NK-92 treated with Interleukin-12 subunit alpha and Interleukin-12 subunit beta, amount 100 ng/mL, for 24 hours (cell line): ENCODE measurements at regions not wholly inside any gene's neighbourhood (a gene's known extent, or its start where the extent isn't known, plus 50 kb on each side); places are given as distances from the start of the nearest gene placed in this dataset.

Source experiments
- DNase-seq: peaks from one replicate; lab custom pipeline; 2025; lab: John Stamatoyannopoulos, UW

- no peak for DNase-seq
Observed at GRCh38 chr13:91086936-91087716, 260.4 kb upstream of the MIR17HG start.

- DNase-seq = no peak
Observed at GRCh38 chr13:91097269-91097668, 250.2 kb upstream of the MIR17HG start.

- DNase-seq = no peak
Observed at GRCh38 chr13:91099877-91100276, 247.6 kb upstream of the MIR17HG start.

GRCh38 chr13:91100944-91101343, 246.5 kb upstream of the MIR17HG start:
- no peak for DNase-seq

DNA sequence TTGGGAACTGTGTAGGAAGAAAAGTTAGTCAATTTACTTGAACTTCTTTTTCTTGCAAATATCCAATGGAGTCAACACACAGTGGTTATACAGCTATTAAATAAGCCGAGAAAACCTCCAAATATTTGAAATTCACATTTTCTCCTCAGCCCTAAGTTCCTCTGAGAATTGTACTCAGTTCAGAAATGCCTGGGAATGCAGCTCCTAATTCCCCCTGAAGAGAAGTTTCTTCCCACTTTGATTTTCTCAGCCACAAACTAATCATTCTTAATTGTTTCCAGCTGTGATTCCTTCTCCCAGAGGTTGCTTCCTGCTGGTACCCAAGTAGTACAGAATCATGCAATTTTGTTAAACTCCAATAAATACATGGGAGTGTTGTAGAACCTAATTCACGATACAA, 246.1 kb upstream of the MIR17HG start:
- no peak for DNase-seq

DNA sequence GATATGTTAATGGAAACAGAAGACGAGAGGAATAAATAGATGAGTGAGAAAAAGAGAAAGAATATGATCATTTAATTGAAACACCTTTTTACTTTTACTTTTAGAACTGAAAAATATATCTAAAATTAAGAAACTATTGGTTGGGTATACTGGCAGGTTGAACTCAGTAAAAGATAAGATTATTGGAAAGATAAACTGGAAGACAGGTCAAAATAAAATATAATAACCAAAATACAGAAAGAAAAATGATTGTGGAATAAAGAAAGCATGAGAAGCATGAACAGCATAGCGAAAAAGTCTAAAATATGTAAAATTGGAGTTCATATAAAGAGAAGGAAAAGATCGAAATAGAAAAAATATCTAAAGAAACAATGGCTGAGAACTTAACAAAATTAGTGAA, 242.2 kb upstream of the MIR17HG start:
- no peak for DNase-seq

DNA sequence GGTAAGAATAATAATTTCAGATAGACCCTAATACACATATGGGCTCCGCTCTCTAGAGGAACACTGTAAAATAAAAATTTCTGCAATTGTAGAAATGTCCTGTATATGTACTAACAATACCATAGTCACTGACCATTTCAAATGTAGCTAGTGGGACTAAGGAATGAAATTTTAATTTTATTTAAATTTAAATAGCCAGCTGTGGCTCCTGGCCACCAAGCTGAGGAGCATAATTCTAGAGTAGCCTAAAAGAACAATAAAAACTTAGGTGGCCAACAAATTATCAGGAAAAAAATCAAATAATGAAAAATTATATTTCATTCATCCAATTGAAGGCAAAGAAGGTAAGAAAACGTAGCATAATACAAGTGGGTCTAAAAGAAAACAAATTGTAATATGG, 240.9 kb upstream of the MIR17HG start:
- no peak for DNase-seq

DNA sequence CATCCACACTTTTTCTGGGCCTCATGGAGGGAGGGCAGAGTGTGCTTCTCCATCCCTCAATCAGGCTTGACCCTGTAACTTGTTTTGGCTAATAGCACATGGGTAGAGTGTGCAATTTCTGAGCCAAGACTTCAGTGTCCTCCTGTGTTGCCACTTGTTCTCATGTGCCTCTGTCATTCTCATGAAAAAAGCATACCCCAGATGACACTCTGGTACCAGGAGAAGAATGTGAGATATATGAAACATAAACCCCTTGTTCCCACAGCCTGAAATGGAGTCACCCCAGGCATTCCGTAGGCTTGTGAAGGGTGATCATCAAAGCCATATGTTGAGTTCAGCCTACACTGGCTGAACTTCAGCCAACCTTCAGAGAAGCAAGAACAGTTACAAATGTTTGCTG, 239.2 kb upstream of the MIR17HG start:
- DNase-seq = no peak

GRCh38 chr13:91111476-91112200, 235.8 kb upstream of the MIR17HG start:
- no peak for DNase-seq

GRCh38 chr13:91112201-91112923, 235.1 kb upstream of the MIR17HG start:
- DNase-seq = no peak

DNA sequence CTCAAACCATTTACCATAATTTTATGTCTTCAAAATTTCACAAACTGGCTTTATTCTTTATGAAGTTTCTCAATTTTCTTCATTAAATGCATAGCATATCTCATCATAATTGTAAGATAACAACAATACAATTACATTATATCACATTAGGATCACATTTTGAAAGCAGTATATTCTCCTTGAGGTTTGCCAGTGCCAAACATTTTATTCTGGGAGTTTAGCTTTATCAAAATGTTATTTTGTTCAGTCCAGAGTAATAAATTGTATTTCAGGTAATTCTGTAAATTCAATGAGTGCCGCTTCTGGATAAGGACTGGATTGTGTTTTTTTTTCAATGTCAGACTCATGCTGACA, 234.6 kb upstream of the MIR17HG start:
- no peak for DNase-seq

DNA sequence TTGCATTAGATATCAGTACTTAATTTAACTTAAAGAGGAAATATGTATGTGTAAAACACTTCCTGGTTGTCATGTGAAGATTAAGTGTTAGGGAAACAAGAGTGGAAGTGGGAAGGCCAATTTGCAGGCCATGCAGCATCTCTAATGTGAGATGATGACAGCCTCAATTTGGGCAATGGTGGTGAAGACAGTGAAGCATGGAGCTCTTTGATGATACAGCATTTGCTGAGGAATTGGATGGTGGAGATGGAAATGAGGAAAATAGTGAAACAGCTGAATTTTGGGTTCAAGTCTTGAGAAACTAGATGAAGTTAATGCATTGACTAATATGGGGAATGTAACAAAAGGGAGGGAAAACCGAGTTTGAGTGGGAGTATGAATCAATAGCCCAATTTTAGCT, 231.7 kb upstream of the MIR17HG start:
- DNase-seq = no peak

DNA sequence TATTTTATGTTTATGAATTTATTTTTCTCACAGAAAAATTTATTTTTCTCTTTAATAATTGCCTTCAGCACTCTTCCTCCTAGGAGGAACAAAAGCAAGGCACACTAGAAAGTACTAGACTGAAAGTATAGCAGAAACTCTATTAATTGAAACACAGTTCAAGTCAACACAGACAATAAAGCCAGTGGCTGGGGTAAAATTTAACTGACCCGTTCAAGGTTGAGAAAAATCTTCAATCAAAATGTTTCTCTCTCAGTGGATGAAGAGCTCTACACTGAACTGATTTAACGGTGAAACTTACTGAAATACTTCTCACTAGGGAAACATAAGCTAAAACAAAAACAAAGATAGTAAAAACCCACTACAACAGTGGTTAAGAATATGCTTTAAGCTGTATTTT, 230.1 kb upstream of the MIR17HG start:
- no peak for DNase-seq

GRCh38 chr13:91119643-91120042, 227.8 kb upstream of the MIR17HG start:
- DNase-seq = no peak

GRCh38 chr13:91122766-91123165, 224.7 kb upstream of the MIR17HG start:
- DNase-seq = no peak

- no peak for DNase-seq
Observed at GRCh38 chr13:91123456-91124127, 223.9 kb upstream of the MIR17HG start.

DNA sequence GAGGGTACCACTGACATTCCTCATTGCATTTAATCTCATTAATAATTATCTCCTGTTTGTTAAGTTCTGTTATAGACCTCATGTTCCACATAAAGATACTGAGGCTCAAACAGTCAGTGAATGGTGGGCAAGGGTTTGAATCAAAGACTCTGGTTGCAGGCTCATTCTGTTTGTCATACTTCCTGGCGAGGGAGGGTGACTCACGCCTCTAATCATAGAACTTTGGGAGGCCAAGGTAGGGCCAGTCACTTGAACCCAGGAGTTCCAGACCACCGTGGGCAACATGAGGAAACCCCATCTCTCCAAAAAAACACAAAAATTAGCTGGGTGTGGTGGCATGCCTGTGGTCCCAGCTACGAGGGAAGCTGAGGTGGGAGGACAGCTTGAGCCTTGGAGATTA, 220.7 kb upstream of the MIR17HG start:
- peak; percentile 33 for DNase-seq

- DNase-seq = no peak
Observed at GRCh38 chr13:91127995-91128394, 219.5 kb upstream of the MIR17HG start.

GRCh38 chr13:91132381-91132780, 215.1 kb upstream of the MIR17HG start:
- DNase-seq = no peak

- DNase-seq = no peak
Observed at GRCh38 chr13:91132786-91133185, 214.7 kb upstream of the MIR17HG start.

GRCh38 chr13:91133941-91134802, 213.3 kb upstream of the MIR17HG start:
- peak; percentile 5 for DNase-seq

- DNase-seq = no peak
Observed at GRCh38 chr13:91134803-91135184, 212.7 kb upstream of the MIR17HG start.
